ENCODE measurements at regions not wholly inside any gene's neighbourhood (a gene's known extent, or its start where the extent isn't known, plus 50 kb on each side); places are given as distances from the start of the nearest gene placed in this dataset.
A peak's percentile ranks its signal among the peaks of the same experiment; 100 is the strongest.

DNA sequence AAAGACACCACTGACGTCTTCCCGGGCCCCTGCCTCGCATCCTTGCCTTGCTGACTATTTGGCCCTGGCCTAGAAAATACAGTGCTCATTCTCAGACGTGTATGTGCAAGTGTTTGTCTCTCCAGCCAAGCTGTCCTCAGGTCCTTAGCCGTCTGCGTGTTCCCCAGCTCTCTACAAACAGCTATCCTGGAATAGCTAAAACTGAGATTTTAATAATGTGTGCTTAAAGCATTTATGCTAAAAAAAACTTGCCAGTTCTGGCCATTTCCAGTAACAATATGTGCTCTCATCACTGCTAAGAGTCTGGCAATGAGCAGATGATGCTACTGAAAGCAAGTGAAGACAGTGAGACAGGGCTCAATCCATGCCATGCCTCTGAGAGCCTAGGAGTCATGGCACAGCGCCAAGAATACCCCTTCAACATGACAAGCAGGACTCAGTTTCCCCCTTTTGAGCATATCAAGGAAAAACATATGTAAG is 55.7 kb downstream of the IRF2BP2 start:
- no peak for DNase-seq

DNA sequence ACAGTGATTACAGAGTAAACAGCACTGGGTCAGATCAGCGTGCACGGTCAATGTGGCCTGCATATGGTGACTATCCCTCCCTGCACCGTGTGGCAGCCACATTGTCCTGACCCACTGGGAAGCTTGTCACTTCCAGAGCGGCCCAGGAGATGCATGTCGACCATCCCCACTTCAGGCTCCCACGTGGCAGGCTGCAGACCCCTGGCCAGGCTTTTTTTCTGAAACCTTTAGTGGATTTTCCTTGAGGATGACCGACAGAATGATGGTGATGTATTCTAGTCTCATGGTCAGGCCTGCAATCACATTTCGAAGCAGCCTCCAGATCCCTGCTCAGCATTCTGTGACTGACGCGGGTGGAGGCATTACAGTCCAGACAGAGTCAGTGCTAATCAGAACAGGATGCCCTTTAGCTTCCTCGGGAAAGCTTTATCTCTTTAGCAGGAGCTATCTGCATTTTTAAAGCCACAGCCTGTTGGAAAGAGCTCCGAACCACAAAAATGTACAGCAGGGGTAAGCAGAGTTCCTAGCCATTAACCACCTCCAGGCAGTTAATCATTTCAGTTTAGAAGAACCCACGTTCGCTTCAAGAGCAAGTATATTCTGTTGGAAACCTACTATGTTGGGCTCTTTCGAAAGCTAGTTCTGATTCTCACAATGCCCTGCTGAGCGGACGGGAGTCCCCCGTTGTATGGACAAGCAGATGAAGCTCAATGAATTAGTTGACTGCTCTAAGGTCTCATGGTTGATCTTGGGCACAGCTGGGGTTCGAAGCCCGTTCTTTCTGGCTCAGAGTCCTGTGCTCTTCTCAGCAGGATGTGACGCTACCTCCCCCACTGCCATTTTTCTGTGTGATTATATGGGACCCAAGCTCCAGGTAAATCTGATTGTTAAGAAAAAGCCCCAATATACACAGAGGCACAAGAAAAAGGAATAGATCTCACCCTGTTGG is 56.5 kb downstream of the IRF2BP2 start:
- DNase-seq, result no peak

DNA sequence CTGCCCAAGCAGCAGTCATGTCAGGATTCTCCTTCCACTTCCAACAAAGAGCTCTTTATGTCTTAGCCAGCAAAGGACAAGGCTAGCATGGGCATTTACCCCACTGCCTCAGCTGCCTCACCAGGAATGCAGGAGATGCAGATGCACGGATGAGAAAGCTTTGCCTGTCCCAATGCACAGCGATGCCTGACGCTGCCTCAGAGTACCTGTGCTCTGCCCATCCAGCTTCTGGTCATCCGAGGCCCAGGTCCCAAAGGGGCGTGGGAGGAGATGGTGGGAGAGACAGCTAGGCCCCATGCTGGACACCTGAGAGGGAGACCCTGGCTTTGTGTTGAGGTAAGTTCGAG is 59.0 kb downstream of the IRF2BP2 start:
- DNase-seq, result no peak

DNA sequence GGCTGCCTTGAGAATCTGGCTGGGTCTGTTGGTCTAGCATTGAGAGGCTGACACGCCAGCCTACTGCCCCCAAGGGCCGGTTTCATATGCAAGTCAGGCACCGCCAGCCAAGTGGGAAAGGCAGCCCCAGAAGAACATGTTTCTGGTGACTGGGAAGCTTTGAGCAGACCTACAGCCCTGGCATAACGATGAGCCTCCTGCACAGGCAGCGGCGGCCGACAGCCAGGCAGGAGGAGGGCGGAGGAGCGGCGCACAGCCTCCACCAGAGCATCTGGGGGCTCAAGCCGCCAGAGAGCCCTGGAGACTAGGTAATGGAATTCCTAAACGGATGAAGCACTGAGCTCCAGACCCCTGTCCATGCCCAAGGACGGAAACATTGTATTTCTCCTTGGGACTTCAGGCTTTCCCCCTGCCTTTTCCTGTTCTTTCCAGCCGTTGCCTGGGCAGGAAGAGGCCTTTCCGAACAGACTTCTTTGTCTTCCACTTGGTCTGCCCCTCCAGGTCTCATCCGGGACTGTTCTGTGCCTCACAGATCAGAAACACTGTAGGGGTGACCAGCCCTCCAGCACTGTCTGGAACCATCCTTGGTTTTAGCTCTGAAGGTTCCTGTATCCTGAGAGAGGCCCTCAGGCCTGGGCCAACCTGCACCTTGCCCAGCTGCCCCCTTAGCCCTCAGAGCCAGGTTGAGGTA is 59.5 kb downstream of the IRF2BP2 start:
- DNase-seq, result no peak

DNA sequence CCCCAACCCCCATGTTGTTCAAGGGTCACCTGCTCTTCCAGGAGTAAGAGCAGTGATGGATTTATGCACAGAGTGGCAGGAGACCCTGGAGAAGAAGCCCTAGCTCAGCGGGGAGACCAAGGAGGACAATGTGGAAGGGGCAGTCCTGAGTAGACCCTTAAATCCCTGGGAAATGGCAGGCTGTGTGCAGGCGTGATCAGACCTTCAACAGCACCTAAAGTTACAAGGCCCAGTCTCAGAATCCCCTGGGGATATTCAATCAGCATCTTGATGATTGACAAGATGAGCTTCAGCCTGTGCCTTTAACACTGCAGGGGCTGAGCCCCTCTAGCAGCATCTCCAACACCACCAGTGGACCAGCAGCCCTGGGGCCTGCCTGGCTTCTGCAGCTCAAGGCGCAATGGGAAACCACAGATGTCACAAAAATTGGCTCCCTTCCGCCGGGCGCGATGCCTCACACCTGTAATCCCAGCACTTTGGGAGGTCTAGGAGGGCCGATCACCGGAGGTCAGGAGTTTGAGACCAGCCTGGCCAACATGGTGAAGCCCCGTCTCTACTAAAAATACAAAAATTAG is 60.4 kb downstream of the IRF2BP2 start:
- DNase-seq, result no peak

DNA sequence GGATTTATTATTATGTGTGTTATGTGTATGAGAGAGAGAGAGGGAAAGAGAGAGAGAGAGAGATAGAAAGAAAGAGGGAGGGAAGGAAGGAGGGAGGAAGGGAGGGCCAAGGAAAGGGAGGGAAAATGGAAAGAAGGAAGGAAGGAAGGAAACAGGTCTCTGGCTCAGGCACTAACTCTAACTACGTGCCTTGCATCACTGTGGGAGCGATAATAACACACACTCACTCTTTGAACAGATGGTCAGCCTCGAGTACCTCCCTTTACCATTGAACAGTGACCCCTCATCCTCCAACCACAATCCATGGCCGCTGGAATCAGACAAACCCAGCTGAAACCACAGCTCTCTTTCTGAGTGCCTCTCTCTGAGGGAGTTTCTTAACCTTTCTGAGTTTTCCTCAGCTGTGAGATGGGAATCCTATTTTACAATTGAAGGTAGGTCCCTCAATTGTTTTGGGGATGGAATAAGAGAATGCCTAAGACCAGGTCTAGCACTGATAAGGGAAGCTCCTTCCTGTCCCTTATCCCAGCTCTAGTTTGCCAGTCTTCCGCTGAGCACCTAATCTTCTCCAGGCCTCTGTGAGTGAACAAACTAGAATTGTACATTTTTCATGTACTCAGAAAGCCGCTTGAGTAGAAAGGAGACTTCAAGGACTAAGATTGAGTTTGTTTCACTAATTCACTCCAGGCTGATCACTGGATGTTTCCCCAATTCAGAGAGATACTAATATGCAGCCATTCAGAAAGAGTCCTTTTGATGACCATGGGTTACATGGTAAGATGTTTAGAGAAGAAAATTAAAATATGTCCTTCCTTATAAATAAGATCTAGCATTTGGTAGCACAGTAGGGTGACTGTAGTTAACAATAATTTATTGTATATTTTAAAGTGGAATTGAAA is 62.8 kb downstream of the IRF2BP2 start:
- DNase-seq, result no peak

DNA sequence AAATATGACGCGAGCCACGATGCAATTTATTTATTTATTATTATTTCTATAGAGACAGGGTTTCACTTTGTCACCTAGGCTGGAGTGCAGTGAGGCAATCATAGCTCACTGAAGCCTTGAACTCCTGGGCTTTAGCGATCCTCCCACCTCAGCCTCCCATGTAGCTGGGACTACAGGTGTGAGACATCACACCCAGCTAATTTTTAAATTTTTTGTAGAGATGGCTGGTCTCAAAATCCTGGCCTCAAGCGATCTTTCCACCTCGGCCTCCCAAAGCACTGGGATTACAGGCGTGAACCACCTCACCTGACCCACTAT is 63.6 kb downstream of the IRF2BP2 start:
- no peak for DNase-seq

DNA sequence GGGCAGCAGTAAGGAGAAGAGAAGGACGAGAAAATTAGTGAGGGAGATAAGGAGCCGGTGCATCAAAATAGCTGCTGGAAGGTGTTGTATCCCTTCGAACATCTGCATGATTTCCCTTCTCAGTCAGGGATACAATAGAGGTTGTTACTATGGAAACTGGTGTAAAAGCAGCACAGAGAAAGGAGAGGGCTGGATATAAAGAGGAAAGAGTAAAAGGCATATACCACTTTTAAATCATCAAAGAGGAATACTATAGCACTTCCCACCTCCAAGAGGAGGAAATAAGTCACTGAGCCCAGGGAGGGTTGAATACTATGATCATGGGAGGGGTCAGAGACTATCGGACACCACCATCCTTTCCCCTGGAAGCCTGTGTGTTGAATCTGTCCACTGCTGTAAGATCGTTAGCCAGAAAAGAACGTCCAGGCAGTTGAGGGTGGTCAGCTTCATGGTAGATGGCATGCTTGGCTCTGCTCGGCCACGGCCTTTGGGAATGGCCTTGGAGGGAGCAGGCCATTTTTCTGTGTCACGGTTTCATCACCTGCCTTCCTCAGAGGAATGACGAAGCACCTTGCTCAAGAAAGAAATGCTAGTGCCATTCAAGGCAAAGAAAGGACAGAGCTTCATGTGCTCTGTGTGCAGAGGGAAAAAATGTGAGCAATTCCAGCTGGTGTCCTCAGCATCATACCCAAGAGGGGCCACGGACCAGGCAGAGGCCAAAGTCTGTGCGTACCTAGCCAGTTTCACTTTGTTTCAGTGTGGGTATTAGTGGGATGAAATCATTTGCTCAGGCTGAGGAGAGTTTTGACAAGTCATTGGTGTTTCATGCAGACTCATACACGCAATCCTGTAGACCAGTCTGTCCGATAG is 64.2 kb downstream of the IRF2BP2 start:
- peak; percentile 22 for DNase-seq

DNA sequence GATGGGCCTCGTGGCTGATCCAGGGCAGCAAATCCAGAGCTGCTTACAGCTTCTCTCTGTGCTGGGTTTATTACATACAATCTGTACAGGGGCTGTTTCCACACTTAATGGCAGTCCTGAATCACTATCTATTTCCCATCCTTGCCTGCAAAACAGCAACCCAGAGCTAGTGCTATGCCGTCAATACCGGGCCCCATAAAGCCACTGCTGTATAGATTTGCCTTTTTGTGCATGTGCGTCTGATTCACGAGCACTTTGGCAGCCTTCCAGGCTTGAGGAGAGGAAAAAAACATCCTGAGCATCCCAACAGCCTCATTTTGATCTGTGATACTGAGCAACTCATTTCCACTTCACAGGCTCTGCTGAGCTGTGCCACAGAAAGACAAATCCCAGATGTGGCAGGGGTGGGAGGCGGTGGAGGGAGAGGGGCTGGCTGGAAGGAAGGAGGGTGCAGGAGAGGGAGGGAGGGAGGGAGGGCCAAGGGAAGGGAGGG is 65.2 kb upstream of the TARBP1 start:
- DNase-seq, result peak; percentile 88

DNA sequence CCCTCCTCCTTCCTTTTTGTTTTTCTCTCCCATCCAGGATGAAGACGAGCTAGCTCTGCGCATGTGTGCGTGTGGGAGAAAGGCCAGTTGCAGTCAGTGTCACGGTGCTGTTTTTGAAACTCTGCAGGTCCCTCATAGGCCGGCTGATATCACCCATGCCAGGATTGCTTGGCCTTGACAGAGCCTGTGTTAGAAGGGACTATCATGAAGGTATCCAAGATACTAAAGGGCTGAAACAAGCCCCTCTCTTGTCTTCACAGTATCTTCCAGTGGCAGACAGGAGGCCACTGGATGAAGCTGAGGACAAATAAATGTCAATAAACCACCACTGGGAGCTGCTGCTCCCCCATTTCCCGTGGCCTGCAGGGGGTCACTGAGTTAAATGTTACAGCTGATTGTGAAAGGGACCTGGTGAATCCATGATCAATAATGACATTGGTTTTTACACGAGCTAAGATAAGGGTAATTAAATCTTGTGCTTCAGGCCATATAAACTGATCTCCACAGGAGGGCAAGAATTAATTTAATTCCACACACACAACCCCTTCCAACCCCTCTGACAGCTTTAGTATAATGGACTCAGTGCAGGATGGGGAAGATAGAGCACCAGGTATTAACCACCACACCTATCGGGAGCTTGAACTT is 64.6 kb upstream of the TARBP1 start:
- DNase-seq, result no peak

DNA sequence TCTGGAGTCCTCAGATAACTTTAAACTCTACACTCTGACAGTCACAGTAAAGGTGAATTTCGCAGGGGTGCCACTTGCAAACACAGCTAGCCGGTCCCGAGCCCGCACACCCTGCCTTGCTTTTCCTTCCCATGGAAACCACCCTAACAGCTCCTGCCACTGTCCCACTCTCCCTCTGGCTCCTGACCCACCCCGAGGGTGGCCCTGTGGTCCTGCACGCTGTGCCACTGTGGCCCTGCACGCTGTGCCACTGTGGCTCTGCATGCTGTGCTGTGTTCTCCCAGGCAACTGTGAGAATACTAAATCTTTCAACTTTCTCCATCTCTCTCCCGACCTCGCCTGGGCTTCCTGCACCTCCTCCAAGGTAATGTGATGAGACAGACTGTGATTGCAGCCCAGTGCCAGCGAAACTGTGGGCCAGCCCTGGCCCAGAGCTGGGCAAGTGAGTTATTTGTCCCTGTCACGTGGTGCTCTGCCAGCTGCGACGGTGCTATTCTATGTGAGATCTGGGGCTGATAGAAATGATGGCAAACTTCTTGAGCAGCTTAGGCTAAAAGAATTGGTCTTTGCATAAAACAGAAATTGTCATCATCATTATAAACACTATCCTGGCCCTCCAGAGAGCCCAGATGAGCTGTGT is 63.4 kb upstream of the TARBP1 start:
- DNase-seq, result no peak

DNA sequence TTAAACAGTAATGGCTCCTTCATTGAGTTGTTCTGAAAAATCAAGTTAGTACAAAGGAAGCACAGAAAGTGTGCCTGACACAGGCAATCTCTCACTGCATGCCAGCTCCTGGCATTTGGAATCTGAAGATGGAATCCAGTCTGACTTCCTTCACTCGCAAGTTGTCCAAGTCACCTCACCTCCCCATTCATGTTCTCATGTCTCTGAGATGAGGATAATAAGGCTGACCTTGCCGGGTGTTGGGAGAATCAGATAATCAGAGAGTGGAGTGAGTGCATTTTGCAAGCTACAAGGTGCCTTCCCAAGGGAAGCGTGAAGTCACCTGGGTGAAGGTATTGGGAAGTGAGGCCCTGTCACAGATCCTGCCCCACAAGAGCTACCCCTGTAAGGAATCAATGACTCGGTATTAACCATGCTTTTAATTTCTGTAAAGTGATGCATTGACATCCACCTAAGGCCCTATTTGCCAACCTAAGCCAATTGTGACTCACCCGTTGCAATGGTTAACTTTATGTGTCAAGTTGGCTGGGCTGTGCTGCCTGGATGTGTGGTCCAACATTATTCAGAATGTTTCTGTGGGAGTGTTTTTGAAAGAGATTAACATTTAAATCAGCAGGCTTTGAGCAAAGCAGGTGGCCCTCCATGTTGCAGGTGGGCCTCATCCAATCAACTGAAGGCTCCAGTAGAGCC is 62.5 kb upstream of the TARBP1 start:
- DNase-seq, result no peak

DNA sequence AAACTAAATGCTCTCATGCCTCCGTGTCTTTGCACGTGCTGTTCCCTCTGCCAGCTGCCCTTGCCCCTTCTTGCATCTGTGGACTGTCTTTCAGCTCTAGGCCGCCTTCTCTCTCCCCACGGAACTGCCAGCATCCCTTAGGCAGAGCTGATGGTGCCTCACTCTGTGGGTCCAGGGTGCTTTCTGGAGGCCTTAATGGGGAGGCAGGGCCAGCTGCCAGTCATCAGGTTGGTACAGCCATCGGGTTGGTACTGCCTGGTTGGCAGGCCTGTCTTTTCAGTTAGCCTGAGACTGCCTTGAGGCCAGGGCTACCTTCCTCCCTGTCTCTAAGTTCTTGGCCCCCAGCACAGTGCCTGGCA is 61.4 kb upstream of the TARBP1 start:
- DNase-seq, result no peak

DNA sequence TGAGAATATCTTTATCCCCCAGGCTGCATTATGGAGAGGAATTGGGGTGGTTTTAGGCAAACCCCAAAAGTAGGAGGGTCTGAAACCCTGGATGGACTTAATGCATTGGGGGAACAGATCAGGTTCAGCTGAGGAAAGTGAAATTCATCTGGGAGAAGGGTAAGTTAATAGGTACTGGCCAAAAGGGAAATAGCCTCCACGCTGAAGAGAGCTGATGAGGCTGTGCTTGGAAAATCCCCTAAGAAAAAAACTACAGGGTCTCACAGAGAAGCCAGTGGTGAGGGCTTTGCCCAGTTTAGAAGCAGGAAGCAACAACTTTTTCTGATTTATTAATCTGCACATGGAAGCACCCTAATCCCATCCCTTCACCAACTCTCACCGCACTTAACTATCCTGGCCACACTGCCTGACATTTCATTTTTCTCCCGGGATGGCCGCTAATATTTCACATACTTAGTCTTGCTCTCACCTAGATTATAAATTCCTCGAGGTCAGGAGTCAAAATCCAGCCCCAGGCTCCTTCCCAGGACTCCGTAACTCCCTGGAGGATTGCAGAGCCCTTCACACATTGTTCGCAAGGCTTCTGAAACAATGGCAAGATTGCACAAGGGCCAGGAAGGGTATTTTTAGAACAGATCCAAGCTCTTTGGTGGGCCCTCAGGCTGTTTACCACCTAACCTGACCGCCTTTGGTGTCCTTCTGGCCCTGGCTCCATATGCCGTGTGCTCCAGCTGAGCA is 60.9 kb upstream of the TARBP1 start:
- no peak for DNase-seq

DNA sequence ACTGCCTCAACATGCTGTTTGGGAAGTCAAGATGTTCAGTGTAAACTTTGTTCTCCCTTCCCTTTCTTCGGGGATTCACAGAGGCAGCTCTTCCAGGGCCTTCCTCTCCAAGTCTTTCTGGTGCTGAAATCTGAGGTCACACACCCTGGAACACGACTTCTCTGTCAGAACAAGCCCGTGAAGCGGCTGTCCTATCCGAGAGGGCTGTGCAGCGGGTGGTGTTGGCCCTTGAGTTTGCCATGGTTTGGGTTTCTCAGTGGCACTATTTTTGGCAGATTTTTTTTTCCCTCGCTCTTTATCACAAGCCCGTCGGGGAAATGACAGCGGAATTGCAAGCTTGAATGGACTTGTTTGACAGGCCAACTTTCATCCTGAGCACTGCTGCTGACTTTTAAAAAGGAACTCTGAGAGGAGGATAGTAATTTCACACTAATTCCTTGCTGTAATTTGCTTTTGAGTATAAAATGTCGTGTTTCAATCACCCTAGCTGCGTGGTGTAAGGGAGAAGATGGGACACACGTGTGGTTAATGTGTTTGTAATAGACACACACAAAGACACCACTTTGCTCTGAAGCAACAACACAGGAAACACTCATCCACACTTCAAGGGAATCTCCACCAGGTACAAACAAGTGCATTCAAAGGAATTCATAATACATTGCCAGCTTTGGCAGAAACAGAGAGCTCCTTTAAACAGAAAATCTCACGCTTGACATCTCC is 60.1 kb upstream of the TARBP1 start:
- DNase-seq, result peak; percentile 44

DNA sequence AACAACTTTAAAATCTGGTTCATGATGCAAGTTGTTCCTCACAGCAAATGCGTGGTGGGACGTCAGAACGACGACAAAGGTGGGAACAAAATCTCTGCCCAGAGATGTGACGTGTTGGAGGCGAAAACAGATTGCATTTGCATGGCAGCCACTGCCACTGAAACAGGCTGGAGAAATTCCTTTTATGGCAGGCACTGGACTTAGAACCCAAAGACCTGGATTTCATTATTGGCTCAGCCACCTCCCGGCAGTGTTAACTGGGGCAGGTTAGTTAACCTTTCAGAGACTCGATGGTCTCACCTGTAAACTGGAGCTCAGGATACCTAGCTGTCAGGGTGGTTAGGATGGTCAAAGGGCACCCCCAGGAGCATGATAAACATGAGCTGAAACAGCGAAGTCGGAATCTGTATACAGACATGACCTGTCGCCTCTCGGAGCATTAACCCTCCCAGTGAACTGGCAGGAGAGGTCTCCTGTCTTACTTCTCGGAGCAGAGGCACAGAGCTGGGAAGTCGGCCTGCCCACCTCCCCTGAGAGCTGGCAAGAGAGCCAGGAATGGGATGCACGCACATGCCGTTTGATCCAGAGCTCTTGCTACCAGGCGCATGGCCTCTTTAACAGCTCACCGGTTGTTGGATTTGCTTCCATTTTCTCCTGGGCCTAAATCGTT is 59.2 kb upstream of the TARBP1 start:
- no peak for DNase-seq

DNA sequence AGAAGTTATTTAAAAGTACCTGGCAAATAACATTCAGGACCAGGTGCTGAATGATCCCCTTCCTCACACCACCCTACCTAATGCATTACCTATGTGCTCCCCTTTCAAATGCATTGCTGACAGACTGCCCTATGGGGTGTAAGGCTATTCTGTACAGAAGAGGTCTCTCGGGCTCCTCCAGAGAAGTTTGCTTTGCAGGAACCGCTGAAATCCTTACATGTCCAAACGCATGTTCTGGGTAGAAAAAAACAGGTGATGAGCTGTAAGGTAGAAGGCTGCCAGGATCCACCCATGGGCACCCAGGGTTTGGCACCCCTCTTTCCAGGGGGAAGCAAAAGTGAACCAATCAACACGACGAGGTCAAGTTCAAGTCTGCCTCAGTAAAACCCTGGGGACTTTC is 58.3 kb upstream of the TARBP1 start:
- DNase-seq, result no peak

DNA sequence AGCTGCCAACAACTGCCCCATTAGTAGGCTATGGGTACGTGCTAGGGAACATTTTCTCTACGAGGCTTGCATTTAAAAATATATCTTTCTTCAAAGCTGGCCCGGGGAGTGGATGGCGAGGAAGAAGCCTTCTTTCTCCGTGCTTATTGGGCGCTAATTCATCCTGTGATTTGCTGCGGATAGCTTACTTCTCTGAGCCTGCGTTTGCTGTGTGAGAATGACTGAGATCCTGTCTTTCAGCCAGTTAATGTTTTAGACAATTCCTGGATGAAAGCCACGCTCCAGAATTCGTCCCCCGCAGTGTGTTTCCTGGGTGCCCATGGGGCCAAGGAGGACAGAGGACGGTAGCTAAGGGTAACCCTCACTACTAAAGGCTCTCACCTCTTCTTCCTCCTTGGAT is 57.8 kb upstream of the TARBP1 start:
- no peak for DNase-seq

Measured in DMS79 treated with DMSO at 0.1 percent for 48 hours (cell line).